ENCODE measurements at regions not wholly inside any gene's neighbourhood (a gene's known extent, or its start where the extent isn't known, plus 50 kb on each side); places are given as distances from the start of the nearest gene placed in this dataset.

GRCh38 chr6:37551867-37552266 lies 52.2 kb upstream of the CCDC167 start:
- no peak overlapping the region for H2AK5ac ChIP-seq (ENCODE audit: low read depth, low read length)
- H4K91ac ChIP-seq (ENCODE audit: insufficient read depth, low read depth, low read length), result 0 out of 2 replicates have a peak overlapping the region, but pooled peaks have one; percentile 1
- H3K4me2 ChIP-seq (ENCODE audit: low read depth, low read length), result no peak overlapping the region; the same call in 1 of the 2 replicates
- no peak overlapping the region for H3K18ac ChIP-seq (ENCODE audit: low read depth, low read length)
- POLR2A ChIA-PET (ENCODE audit: unreplicated experiment), result no interaction called here
- no peak overlapping the region for H4K5ac ChIP-seq (ENCODE audit: low read depth, low read length)
- no TSS peak for BruUV-seq (replicated peaks)
- no peak overlapping the region for H2AFZ ChIP-seq (replicated peaks; ENCODE audit: low read length, poor library complexity)
- H4K8ac ChIP-seq (ENCODE audit: low read depth in 2 of 2, low read length in 2 of 2), result no peak overlapping the region
- 27% methylated on average over 5 of the region's 10 CpGs; no CpG with 5 or more reads in 1 of the 2 experiments for WGBS, 2 experiments (ENCODE audit: extremely low coverage in 2 of 2, insufficient read length in 1 of 2)
- H3K36me3 ChIP-seq (ENCODE audit: control insufficient read depth, insufficient read depth, low read length), result no peaks in the 10 kb centered on the region
- H3K4me3 ChIP-seq (ENCODE audit: insufficient read depth, low read depth, low read length), result no peak overlapping the region
- H4K20me1 ChIP-seq (ENCODE audit: insufficient read depth, low read length), result no peaks in the 10 kb centered on the region; the same call in 1 of the 2 replicates
- intact Hi-C loops (cut with micrococcal nuclease) (no loop called here), in situ Hi-C loops (cut with MboI; ENCODE audit: low sequenced_read_pairs) (no loop called here), dilution Hi-C loops (cut with HindIII; ENCODE audit: low sequenced_read_pairs, unreplicated experiment) (no loop called here)
- peaks cover 20% of the 10 kb centered on the region for H3K4me1 ChIP-seq (ENCODE audit: control insufficient read depth, insufficient read depth, low read length)
- no peaks in the 10 kb centered on the region for H3K9me3 ChIP-seq (ENCODE audit: control insufficient read depth, insufficient read depth, low read length)
- ATAC-seq (ENCODE audit: low read depth), result no peak
- no peak for DNase-seq
- no peak overlapping the region for H3K27ac ChIP-seq (ENCODE audit: insufficient read depth, low read length)
- no peak overlapping the region for H3K56ac ChIP-seq (ENCODE audit: extremely low read depth, insufficient read depth, low read length)
- no peak overlapping the region for H2BK120ac ChIP-seq (ENCODE audit: low read depth, low read length)
- H3K9me1 ChIP-seq (ENCODE audit: insufficient read depth, low read length), result peaks cover 7% of the 10 kb centered on the region; the same call in 1 of the 2 replicates
- H2BK15ac ChIP-seq (ENCODE audit: low read depth, low read length), result no peak overlapping the region
- H2BK5ac ChIP-seq (ENCODE audit: low read depth, low read length, poor library complexity, severe bottlenecking), result no peak overlapping the region
- no peak overlapping the region for H2BK20ac ChIP-seq (ENCODE audit: low read depth, low read length)
- no peaks in the 10 kb centered on the region; the same call in 1 of the 2 replicates for H3K27me3 ChIP-seq (ENCODE audit: control insufficient read depth, insufficient read depth, low read length)
- H2AK9ac ChIP-seq (replicated peaks; ENCODE audit: low read depth, low read length, poor library complexity), result no peak overlapping the region
- H3K14ac ChIP-seq (replicated peaks; ENCODE audit: low read depth, low read length), result no peak overlapping the region
- H3K4ac ChIP-seq (ENCODE audit: low read depth, low read length), result no peak overlapping the region
- H3K79me1 ChIP-seq (ENCODE audit: low read depth in 1 of 2, low read length in 2 of 2), result no peaks in the 10 kb centered on the region
- H3K23ac ChIP-seq (ENCODE audit: low read depth, low read length), result no peak overlapping the region
- CTCF ChIA-PET, result no interaction called here
- no peak overlapping the region for H3K9ac ChIP-seq (ENCODE audit: low read depth, low read length)
- no peak for TF ChIP-seq CEBPB (IDR thresholded peaks at IDR 0.05; ENCODE audit: low read depth, low read length)
- TF ChIP-seq BHLHE40 (IDR thresholded peaks at IDR 0.05; ENCODE audit: low read depth, low read length), result no peak
- no peak for TF ChIP-seq MAZ (IDR thresholded peaks at IDR 0.05; ENCODE audit: borderline replicate concordance, low read depth, low read length)
- TF ChIP-seq CHD1 (IDR thresholded peaks at IDR 0.05; ENCODE audit: low read depth, low read length), result no peak
- no peak for TF ChIP-seq MAFK (IDR thresholded peaks at IDR 0.05; ENCODE audit: low read depth, low read length)
- no peak for TF ChIP-seq MXI1 (IDR thresholded peaks at IDR 0.05; ENCODE audit: borderline replicate concordance, low read depth, low read length)
- no peak for TF ChIP-seq SMC3 (IDR thresholded peaks at IDR 0.05; ENCODE audit: low read depth, low read length)
- no peak for TF ChIP-seq CTCF (conservative IDR thresholded peaks at IDR 0.05; ENCODE audit: low read depth, low read length)
- TF ChIP-seq POLR2A (IDR thresholded peaks at IDR 0.05; ENCODE audit: low read depth, low read length), result no peak
- no peak for TF ChIP-seq RFX5 (IDR thresholded peaks at IDR 0.05; ENCODE audit: low read depth, low read length)
- no peak for TF ChIP-seq ELK1 (IDR thresholded peaks at IDR 0.05; ENCODE audit: borderline replicate concordance, low read depth, low read length)
- TF ChIP-seq RCOR1 (IDR thresholded peaks at IDR 0.05; ENCODE audit: insufficient replicate concordance, low read length), result no peak
- no peak for TF ChIP-seq NFE2L2 (IDR thresholded peaks at IDR 0.05; ENCODE audit: low read depth, low read length)
